ENCODE measurements at regions not wholly inside any gene's neighbourhood (a gene's known extent, or its start where the extent isn't known, plus 50 kb on each side); places are given as distances from the start of the nearest gene placed in this dataset.
A peak's percentile ranks its signal among the peaks of the same experiment; 100 is the strongest.

GRCh38 chr6:134758621-134759020, 191.3 kb downstream of the ALDH8A1 start:
- Histone ChIP-seq H3K27ac (no peak overlapping the region), H3K4me3 (no peak overlapping the region), H3K9me3 (no peaks in the 10 kb centered on the region), H3K27me3 (no peaks in the 10 kb centered on the region), H3K4me1 (peaks cover 0 to 4% (median 0%) of the 10 kb centered on the region in 4 donors), H3K36me3 (no peaks in the 10 kb centered on the region)
- no peak for TF ChIP-seq POLR2A (IDR thresholded peaks at IDR 0.05)
- no peak for TF ChIP-seq POLR2AphosphoS5 (IDR thresholded peaks at IDR 0.05)
- TF ChIP-seq EP300 (IDR thresholded peaks at IDR 0.05), result no peak
- no peak for TF ChIP-seq CTCF (IDR thresholded peaks at IDR 0.05)
- intact Hi-C loops (cut with DNase I; ENCODE audit: low total_unique reads), result no loop called here
- 77 to 92% (median 90%) methylated on average over 4 of the region's 4 CpGs for WGBS, 5 donors
- DNase-seq, result no peak

DNA sequence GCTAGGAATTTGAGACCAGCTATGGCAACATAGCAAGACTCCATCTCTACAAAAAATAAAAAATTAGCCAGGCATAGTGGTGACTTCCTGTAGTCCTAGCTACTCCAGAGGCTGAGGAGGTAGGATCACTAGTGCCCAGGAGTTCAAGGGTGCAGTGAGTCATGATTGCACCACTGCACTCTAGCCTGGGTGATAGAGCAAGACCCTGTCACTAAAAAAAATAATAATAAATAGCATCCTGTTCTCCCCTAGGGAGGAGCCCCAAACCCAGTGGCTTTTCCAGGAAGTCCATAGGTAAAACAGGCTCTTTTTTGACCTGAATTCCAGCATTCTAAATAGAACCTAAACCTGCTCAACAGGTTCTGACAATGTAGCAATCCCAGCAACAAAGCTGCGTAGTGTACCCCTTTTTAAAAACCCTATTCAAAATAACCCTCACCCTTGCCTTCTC, 192.0 kb downstream of the ALDH8A1 start:
- DNase-seq, result peak in 1 of 2 donors; percentile 72
- no peak overlapping the region for H3K27ac ChIP-seq

GRCh38 chr6:134756374-134757025, 193.4 kb downstream of the ALDH8A1 start:
- H3K36me3 ChIP-seq, result no peaks in the 10 kb centered on the region
- intact Hi-C loops (cut with DNase I; ENCODE audit: low total_unique reads), result no loop called here
- no peaks in the 10 kb centered on the region for H3K27me3 ChIP-seq
- no peak overlapping the region for H3K27ac ChIP-seq
- H3K4me1 ChIP-seq, result peaks cover 0 to 4% (median 0%) of the 10 kb centered on the region in 4 donors
- no peak overlapping the region for H3K4me3 ChIP-seq
- TF ChIP-seq CTCF (IDR thresholded peaks at IDR 0.05) (no peak), POLR2A (IDR thresholded peaks at IDR 0.05) (no peak), POLR2AphosphoS5 (IDR thresholded peaks at IDR 0.05) (no peak), EP300 (IDR thresholded peaks at IDR 0.05) (no peak)
- 83 to 98% (median 93%) methylated on average over 2 of the region's 2 CpGs for WGBS, 5 donors
- H3K9me3 ChIP-seq, result no peaks in the 10 kb centered on the region
- no peak for DNase-seq

More for the DNA sequence above, 192.0 kb downstream of the ALDH8A1 start:
- Histone ChIP-seq H3K4me1 (peaks cover 0 to 4% (median 0%) of the 10 kb centered on the region in 4 donors), H3K9me3 (no peaks in the 10 kb centered on the region), H3K4me3 (no peak overlapping the region), H3K27me3 (no peaks in the 10 kb centered on the region), H3K36me3 (no peaks in the 10 kb centered on the region)
- intact Hi-C loops (cut with DNase I; ENCODE audit: low total_unique reads), result no loop called here
- WGBS, 5 donors, result 33 to 52% (median 41%) methylated on average over 1 of the region's 1 CpG
- TF ChIP-seq POLR2A (IDR thresholded peaks at IDR 0.05) (no peak), POLR2AphosphoS5 (IDR thresholded peaks at IDR 0.05) (no peak), EP300 (IDR thresholded peaks at IDR 0.05) (no peak), CTCF (IDR thresholded peaks at IDR 0.05) (no peak)

GRCh38 chr6:134754013-134754690, 195.7 kb downstream of the ALDH8A1 start:
- DNase-seq, result no peak
- peaks cover 0 to 4% (median 0%) of the 10 kb centered on the region in 4 donors for H3K4me1 ChIP-seq
- H3K4me3 ChIP-seq, result no peak overlapping the region
- H3K27me3 ChIP-seq, result no peaks in the 10 kb centered on the region
- intact Hi-C loops (cut with DNase I; ENCODE audit: low total_unique reads), result no loop called here
- WGBS, 5 donors, result 70 to 82% (median 77%) methylated on average over 4 of the region's 4 CpGs
- H3K9me3 ChIP-seq, result no peaks in the 10 kb centered on the region
- no peaks in the 10 kb centered on the region for H3K36me3 ChIP-seq
- TF ChIP-seq POLR2AphosphoS5 (IDR thresholded peaks at IDR 0.05) (no peak), CTCF (IDR thresholded peaks at IDR 0.05) (no peak), POLR2A (IDR thresholded peaks at IDR 0.05) (no peak), EP300 (IDR thresholded peaks at IDR 0.05) (no peak)
- no peak overlapping the region for H3K27ac ChIP-seq
